Memory B cell (primary cell): ENCODE measurements at regions not wholly inside any gene's neighbourhood (a gene's known extent, or its start where the extent isn't known, plus 50 kb on each side); places are given as distances from the start of the nearest gene placed in this dataset.
"Not testable (repeated sequence)": the region's sequence is repeated elsewhere in the genome, so short reads cannot be mapped to it uniquely, and the experiment has no call there.

Experiments
- ATAC-seq: fragments of 150-1000 bp; cut with Tn5 transposase; 2 replicates; pipeline ENCODE4 v1.10.0; 2021; ENCODE audit warnings: low read depth, mild to moderate bottlenecking, moderate library complexity
- DNase-seq, 2 donors: peaks; one replicate each; pipeline ENCODE4 v3.0.0; 2022; ENCODE audit warnings: low spot score in 2 of 2
- H3K27ac Mint-ChIP-seq: one replicate; pipeline ENCODE4 v1.8.0; 2022; ENCODE audit warnings: mild to moderate bottlenecking, moderate library complexity, mixed read lengths
- H3K27me3 Mint-ChIP-seq: one replicate; pipeline ENCODE4 v1.8.0; 2022; ENCODE audit warnings: mixed read lengths
- H3K36me3 Mint-ChIP-seq: one replicate; pipeline ENCODE4 v1.8.0; 2022; ENCODE audit warnings: mild to moderate bottlenecking, mixed read lengths
- H3K4me1 Mint-ChIP-seq: one replicate; pipeline ENCODE4 v1.8.0; 2022; ENCODE audit warnings: mixed read lengths
- H3K4me3 Mint-ChIP-seq: one replicate; pipeline ENCODE4 v1.8.0; 2022; ENCODE audit warnings: mild to moderate bottlenecking, moderate library complexity, mixed read lengths
- H3K9me3 Mint-ChIP-seq: one replicate; pipeline ENCODE4 v1.8.0; 2022; ENCODE audit warnings: mixed read lengths

- H3K36me3 Mint-ChIP-seq: no peaks in the 10 kb centered on the region
- no peak overlapping the region for H3K27ac Mint-ChIP-seq
- no peak for DNase-seq
- H3K9me3 Mint-ChIP-seq: peaks cover 6% of the 10 kb centered on the region
- ATAC-seq: no peak
- no peaks in the 10 kb centered on the region for H3K27me3 Mint-ChIP-seq
- H3K4me3 Mint-ChIP-seq: no peak overlapping the region
- no peaks in the 10 kb centered on the region for H3K4me1 Mint-ChIP-seq
Observed at GRCh38 chr15:46956881-46957280, 760.4 kb upstream of the SEMA6D start.

GRCh38 chr15:46960581-46960980 lies 756.7 kb upstream of the SEMA6D start:
- DNase-seq: no peak
- H3K4me3 Mint-ChIP-seq: no peak overlapping the region
- H3K27ac Mint-ChIP-seq: no peak overlapping the region
- no peak for ATAC-seq
- H3K9me3 Mint-ChIP-seq: peaks cover 4% of the 10 kb centered on the region
- H3K27me3 Mint-ChIP-seq: no peaks in the 10 kb centered on the region
- no peaks in the 10 kb centered on the region for H3K36me3 Mint-ChIP-seq
- no peaks in the 10 kb centered on the region for H3K4me1 Mint-ChIP-seq

- ATAC-seq: no peak
- Mint-ChIP-seq H3K36me3 (no peaks in the 10 kb centered on the region), H3K27me3 (no peaks in the 10 kb centered on the region), H3K27ac (no peak overlapping the region), H3K9me3 (peaks cover 6% of the 10 kb centered on the region), H3K4me1 (no peaks in the 10 kb centered on the region), H3K4me3 (no peak overlapping the region)
- no peak for DNase-seq
Observed at GRCh38 chr15:46961795-46962194, 755.5 kb upstream of the SEMA6D start.

- not testable (repeated sequence) for DNase-seq, H3K4me3 Mint-ChIP-seq, H3K27ac Mint-ChIP-seq, H3K4me1 Mint-ChIP-seq, H3K36me3 Mint-ChIP-seq, H3K27me3 Mint-ChIP-seq, ATAC-seq, H3K9me3 Mint-ChIP-seq
Observed at GRCh38 chr15:46988055-46988454, 729.2 kb upstream of the SEMA6D start.

- H3K27me3 Mint-ChIP-seq: no peaks in the 10 kb centered on the region
- no peak overlapping the region for H3K4me3 Mint-ChIP-seq
- peaks cover 13% of the 10 kb centered on the region for H3K9me3 Mint-ChIP-seq
- ATAC-seq (no peak), DNase-seq (no peak)
- no peaks in the 10 kb centered on the region for H3K36me3 Mint-ChIP-seq
- no peaks in the 10 kb centered on the region for H3K4me1 Mint-ChIP-seq
- H3K27ac Mint-ChIP-seq: no peak overlapping the region
Observed at GRCh38 chr15:46996359-46996758, 720.9 kb upstream of the SEMA6D start.

- peaks cover 13% of the 10 kb centered on the region for H3K9me3 Mint-ChIP-seq
- H3K36me3 Mint-ChIP-seq: no peaks in the 10 kb centered on the region
- no peaks in the 10 kb centered on the region for H3K4me1 Mint-ChIP-seq
- ATAC-seq (no peak), DNase-seq (no peak)
- H3K4me3 Mint-ChIP-seq: no peak overlapping the region
- no peaks in the 10 kb centered on the region for H3K27me3 Mint-ChIP-seq
- H3K27ac Mint-ChIP-seq: no peak overlapping the region
Observed at GRCh38 chr15:46997501-46997900, 719.8 kb upstream of the SEMA6D start.

GRCh38 chr15:47003568-47003967 lies 713.7 kb upstream of the SEMA6D start:
- Mint-ChIP-seq H3K4me3 (no peak overlapping the region), H3K36me3 (no peaks in the 10 kb centered on the region), H3K27ac (no peak overlapping the region), H3K27me3 (no peaks in the 10 kb centered on the region), H3K9me3 (peaks cover 5% of the 10 kb centered on the region), H3K4me1 (no peaks in the 10 kb centered on the region)
- no peak for DNase-seq
- no peak for ATAC-seq

GRCh38 chr15:47013446-47013845 lies 703.9 kb upstream of the SEMA6D start:
- no peaks in the 10 kb centered on the region for H3K27me3 Mint-ChIP-seq
- DNase-seq (no peak), ATAC-seq (no peak)
- H3K4me3 Mint-ChIP-seq: no peak overlapping the region
- H3K9me3 Mint-ChIP-seq: peaks cover 8% of the 10 kb centered on the region
- H3K27ac Mint-ChIP-seq: no peak overlapping the region
- no peaks in the 10 kb centered on the region for H3K36me3 Mint-ChIP-seq
- H3K4me1 Mint-ChIP-seq: no peaks in the 10 kb centered on the region

GRCh38 chr15:47027322-47027946 lies 689.9 kb upstream of the SEMA6D start:
- Mint-ChIP-seq H3K4me1 (no peaks in the 10 kb centered on the region), H3K27ac (no peak overlapping the region), H3K9me3 (peaks cover 12% of the 10 kb centered on the region), H3K4me3 (no peak overlapping the region), H3K27me3 (no peaks in the 10 kb centered on the region), H3K36me3 (no peaks in the 10 kb centered on the region)
- DNase-seq: no peak
- ATAC-seq: no peak

GRCh38 chr15:47035475-47036406 lies 681.6 kb upstream of the SEMA6D start:
- ATAC-seq (no peak), DNase-seq (no peak)

GRCh38 chr15:47037003-47037402 lies 680.3 kb upstream of the SEMA6D start:
- DNase-seq: no peak
- Mint-ChIP-seq H3K9me3 (peaks cover 2% of the 10 kb centered on the region), H3K27ac (no peak overlapping the region), H3K4me3 (no peak overlapping the region), H3K36me3 (no peaks in the 10 kb centered on the region), H3K27me3 (no peaks in the 10 kb centered on the region), H3K4me1 (no peaks in the 10 kb centered on the region)
- no peak for ATAC-seq

More at GRCh38 chr15:47035475-47036406, 681.6 kb upstream of the SEMA6D start:
- Mint-ChIP-seq H3K4me3 (no peak overlapping the region), H3K27ac (no peak overlapping the region), H3K9me3 (peaks cover 4% of the 10 kb centered on the region), H3K36me3 (no peaks in the 10 kb centered on the region), H3K27me3 (no peaks in the 10 kb centered on the region), H3K4me1 (no peaks in the 10 kb centered on the region)

GRCh38 chr15:47039225-47039624 lies 678.1 kb upstream of the SEMA6D start:
- Mint-ChIP-seq H3K36me3 (no peaks in the 10 kb centered on the region), H3K27ac (no peak overlapping the region), H3K4me1 (no peaks in the 10 kb centered on the region), H3K27me3 (no peaks in the 10 kb centered on the region), H3K9me3 (peaks cover 2% of the 10 kb centered on the region), H3K4me3 (no peak overlapping the region)
- ATAC-seq: no peak
- DNase-seq: no peak

- Mint-ChIP-seq H3K9me3 (peaks cover 2% of the 10 kb centered on the region), H3K27ac (no peak overlapping the region), H3K27me3 (no peaks in the 10 kb centered on the region), H3K4me1 (no peaks in the 10 kb centered on the region), H3K36me3 (no peaks in the 10 kb centered on the region), H3K4me3 (no peak overlapping the region)
- DNase-seq (no peak), ATAC-seq (no peak)
Observed at GRCh38 chr15:47041301-47041700, 676.0 kb upstream of the SEMA6D start.

- not testable (repeated sequence) for H3K9me3 Mint-ChIP-seq, H3K27me3 Mint-ChIP-seq, H3K4me1 Mint-ChIP-seq, H3K4me3 Mint-ChIP-seq, H3K36me3 Mint-ChIP-seq, DNase-seq, H3K27ac Mint-ChIP-seq, ATAC-seq
Observed at GRCh38 chr15:47047981-47048380, 669.3 kb upstream of the SEMA6D start.
